ENCODE measurements at regions not wholly inside any gene's neighbourhood (a gene's known extent, or its start where the extent isn't known, plus 50 kb on each side); places are given as distances from the start of the nearest gene placed in this dataset.

DNA sequence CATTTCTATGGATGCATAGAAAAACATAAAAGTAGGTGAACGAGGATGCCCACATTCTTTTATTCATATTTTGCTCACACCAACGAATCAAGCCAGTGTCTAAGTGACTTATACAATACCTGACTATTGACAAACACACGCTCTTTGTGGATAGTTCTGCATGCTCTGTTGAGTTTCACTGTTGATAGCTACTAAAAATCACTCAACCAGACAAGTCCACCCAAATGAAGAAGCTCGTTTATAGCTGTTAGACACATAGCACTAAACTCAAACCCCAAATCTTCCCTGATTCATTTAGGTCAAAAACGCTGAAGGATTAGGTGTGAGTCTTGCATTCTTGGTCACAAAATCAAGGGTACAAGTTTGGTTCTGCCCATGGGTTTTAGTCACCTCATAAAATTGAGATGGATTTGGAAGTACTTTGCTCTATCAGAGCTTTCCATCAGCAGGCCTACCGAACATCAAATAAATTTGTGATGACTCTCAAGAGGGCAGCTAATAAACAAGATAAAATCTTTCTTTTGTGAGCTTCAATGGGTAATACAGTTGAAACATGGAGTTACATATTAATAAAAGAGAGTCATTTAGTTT is 92.7 kb upstream of the ETAA1 start:
- no peak overlapping the region for H3K4me3 ChIP-seq (ENCODE audit: low read depth in 2 of 2, low read length in 2 of 2)
- no peak overlapping the region for H3K27ac ChIP-seq (ENCODE audit: low read length)
- DNase-seq (ENCODE audit: low read depth, low spot score), result no peak
- no peak for TF ChIP-seq TCF7L2 (IDR thresholded peaks at IDR 0.05; ENCODE audit: low read depth, low read length)
- TF ChIP-seq SIN3A (IDR thresholded peaks at IDR 0.05; ENCODE audit: borderline replicate concordance, insufficient read depth, low read depth, low read length), result no peak
- TF ChIP-seq CTCF (IDR thresholded peaks at IDR 0.05), result no peak
- no peak for TF ChIP-seq REST (IDR thresholded peaks at IDR 0.05; ENCODE audit: insufficient read depth in 1 of 2, low read depth in 2 of 2, low read length in 1 of 2)
- no peak for TF ChIP-seq POLR2AphosphoS5 (IDR thresholded peaks at IDR 0.05; ENCODE audit: low read depth, low read length)
- in situ Hi-C loops (cut with HindIII; ENCODE audit: low pct_unique_long_range_greater_than_20kb, low sequenced_read_pairs), result no loop called here
- intact Hi-C loops (cut with micrococcal nuclease; ENCODE audit: unreplicated experiment), result no loop called here
- no peaks in the 10 kb centered on the region for H3K9me3 ChIP-seq (ENCODE audit: control insufficient read depth, insufficient read depth, low read depth, low read length)
- ATAC-seq, result no peak
- ChIA-PET POLR2A (no interaction called here), CTCF (no interaction called here)
- H3K36me3 ChIP-seq (ENCODE audit: control insufficient read depth, insufficient read depth, low read length), result no peaks in the 10 kb centered on the region
- no TSS peak for BruUV-seq (replicated peaks)
- 0 out of 2 replicates have a peak, but pooled peaks cover 2% of the 10 kb centered on the region for H3K27me3 ChIP-seq (ENCODE audit: control insufficient read depth, insufficient read depth, low read length)
- no peaks in the 10 kb centered on the region for H3K4me1 ChIP-seq (ENCODE audit: control insufficient read depth, insufficient read depth, low read length)

DNA sequence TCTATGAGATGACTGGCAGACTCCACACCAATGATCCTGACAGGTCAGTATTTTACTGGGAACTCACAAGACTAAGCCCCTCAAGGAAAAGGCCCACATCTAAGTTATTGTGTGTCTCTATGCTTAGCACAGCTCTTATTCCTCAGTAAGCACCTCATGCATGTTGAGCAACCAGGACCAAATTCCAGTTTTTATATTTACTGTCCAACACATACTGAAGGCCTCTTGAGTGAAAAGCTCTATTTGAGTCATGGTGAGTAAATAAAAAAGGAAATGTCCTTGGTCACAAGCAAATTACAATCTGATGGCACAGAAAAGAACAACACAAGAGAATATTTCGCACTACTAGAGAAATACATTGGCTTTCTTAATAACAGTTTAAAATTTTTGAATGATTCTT is 87.9 kb upstream of the ETAA1 start:
- peak; percentile 25 for DNase-seq (ENCODE audit: low read depth, low spot score)
- H3K9me3 ChIP-seq (ENCODE audit: control insufficient read depth, insufficient read depth, low read depth, low read length), result no peaks in the 10 kb centered on the region
- H3K27me3 ChIP-seq (ENCODE audit: control insufficient read depth, insufficient read depth, low read length), result no peaks in the 10 kb centered on the region
- TF ChIP-seq POLR2AphosphoS5 (IDR thresholded peaks at IDR 0.05; ENCODE audit: low read depth, low read length) (no peak), CTCF (IDR thresholded peaks at IDR 0.05) (no peak), TCF7L2 (IDR thresholded peaks at IDR 0.05; ENCODE audit: low read depth, low read length) (no peak), SIN3A (IDR thresholded peaks at IDR 0.05; ENCODE audit: borderline replicate concordance, insufficient read depth, low read depth, low read length) (no peak), REST (IDR thresholded peaks at IDR 0.05; ENCODE audit: insufficient read depth in 1 of 2, low read depth in 2 of 2, low read length in 1 of 2) (no peak)
- BruUV-seq (replicated peaks), result no TSS peak
- ChIA-PET CTCF (no interaction called here), POLR2A (no interaction called here)
- H3K4me1 ChIP-seq (ENCODE audit: control insufficient read depth, insufficient read depth, low read length), result no peaks in the 10 kb centered on the region
- H3K27ac ChIP-seq (ENCODE audit: low read length), result no peak overlapping the region
- intact Hi-C loops (cut with micrococcal nuclease; ENCODE audit: unreplicated experiment) (no loop called here), in situ Hi-C loops (cut with HindIII; ENCODE audit: low pct_unique_long_range_greater_than_20kb, low sequenced_read_pairs) (no loop called here)
- H3K4me3 ChIP-seq (ENCODE audit: low read depth in 2 of 2, low read length in 2 of 2), result no peak overlapping the region
- ATAC-seq, result no peak
- H3K36me3 ChIP-seq (ENCODE audit: control insufficient read depth, insufficient read depth, low read length), result no peaks in the 10 kb centered on the region
